ENCODE measurements at regions not wholly inside any gene's neighbourhood (a gene's known extent, or its start where the extent isn't known, plus 50 kb on each side); places are given as distances from the start of the nearest gene placed in this dataset.

GRCh38 chr2:5576015-5576414 is 116.2 kb upstream of the SOX11 start:
- Histone ChIP-seq H3K27ac (ENCODE audit: low read depth, low read length) (no peak overlapping the region), H3K36me3 (ENCODE audit: control insufficient read depth, insufficient read depth, low read length) (no peaks in the 10 kb centered on the region), H3K9ac (ENCODE audit: low read length) (no peak overlapping the region)

GRCh38 chr2:5587766-5588165 is 104.4 kb upstream of the SOX11 start:
- Histone ChIP-seq H3K27ac (ENCODE audit: low read depth, low read length) (no peak overlapping the region), H3K9ac (ENCODE audit: low read length) (no peak overlapping the region), H3K27me3 (ENCODE audit: control insufficient read depth, insufficient read depth, low read length) (no peaks in the 10 kb centered on the region), H3K36me3 (ENCODE audit: control insufficient read depth, insufficient read depth, low read length) (no peaks in the 10 kb centered on the region), H3K4me1 (ENCODE audit: control insufficient read depth, insufficient read depth, low read length) (no peaks in the 10 kb centered on the region), H3K4me3 (ENCODE audit: low read length) (no peak overlapping the region)

More at GRCh38 chr2:5576015-5576414, 116.2 kb upstream of the SOX11 start:
- Histone ChIP-seq H3K27me3 (ENCODE audit: control insufficient read depth, insufficient read depth, low read length) (no peaks in the 10 kb centered on the region), H3K4me3 (ENCODE audit: low read length) (no peak overlapping the region), H3K4me1 (ENCODE audit: control insufficient read depth, insufficient read depth, low read length) (no peaks in the 10 kb centered on the region)

GRCh38 chr2:5588601-5589000 is 103.6 kb upstream of the SOX11 start:
- no peaks in the 10 kb centered on the region for H3K36me3 ChIP-seq (ENCODE audit: control insufficient read depth, insufficient read depth, low read length)
- H3K27ac ChIP-seq (ENCODE audit: low read depth, low read length), result no peak overlapping the region
- no peaks in the 10 kb centered on the region for H3K27me3 ChIP-seq (ENCODE audit: control insufficient read depth, insufficient read depth, low read length)
- no peak overlapping the region for H3K9ac ChIP-seq (ENCODE audit: low read length)
- no peak overlapping the region for H3K4me3 ChIP-seq (ENCODE audit: low read length)
- H3K4me1 ChIP-seq (ENCODE audit: control insufficient read depth, insufficient read depth, low read length), result no peaks in the 10 kb centered on the region

- H3K27ac ChIP-seq (ENCODE audit: low read depth, low read length), result no peak overlapping the region
- no peak overlapping the region for H3K4me3 ChIP-seq (ENCODE audit: low read length)
- no peaks in the 10 kb centered on the region for H3K4me1 ChIP-seq (ENCODE audit: control insufficient read depth, insufficient read depth, low read length)
- no peaks in the 10 kb centered on the region for H3K36me3 ChIP-seq (ENCODE audit: control insufficient read depth, insufficient read depth, low read length)
- no peaks in the 10 kb centered on the region for H3K27me3 ChIP-seq (ENCODE audit: control insufficient read depth, insufficient read depth, low read length)
- no peak overlapping the region for H3K9ac ChIP-seq (ENCODE audit: low read length)
Observed at GRCh38 chr2:5589183-5589582, 103.0 kb upstream of the SOX11 start.

- H3K27ac ChIP-seq (ENCODE audit: low read depth, low read length), result no peak overlapping the region
- no peaks in the 10 kb centered on the region for H3K36me3 ChIP-seq (ENCODE audit: control insufficient read depth, insufficient read depth, low read length)
- no peak overlapping the region for H3K4me3 ChIP-seq (ENCODE audit: low read length)
- H3K27me3 ChIP-seq (ENCODE audit: control insufficient read depth, insufficient read depth, low read length), result no peaks in the 10 kb centered on the region
- no peak overlapping the region for H3K9ac ChIP-seq (ENCODE audit: low read length)
- H3K4me1 ChIP-seq (ENCODE audit: control insufficient read depth, insufficient read depth, low read length), result no peaks in the 10 kb centered on the region
Observed at GRCh38 chr2:5590886-5591285, 101.3 kb upstream of the SOX11 start.

GRCh38 chr2:5592916-5593315 is 99.3 kb upstream of the SOX11 start:
- H3K9ac ChIP-seq (ENCODE audit: low read length), result no peak overlapping the region
- no peaks in the 10 kb centered on the region for H3K36me3 ChIP-seq (ENCODE audit: control insufficient read depth, insufficient read depth, low read length)

GRCh38 chr2:5594249-5594695 is 97.9 kb upstream of the SOX11 start:
- Histone ChIP-seq H3K4me1 (ENCODE audit: control insufficient read depth, insufficient read depth, low read length) (no peaks in the 10 kb centered on the region), H3K36me3 (ENCODE audit: control insufficient read depth, insufficient read depth, low read length) (no peaks in the 10 kb centered on the region), H3K27me3 (ENCODE audit: control insufficient read depth, insufficient read depth, low read length) (no peaks in the 10 kb centered on the region), H3K4me3 (ENCODE audit: low read length) (no peak overlapping the region), H3K27ac (ENCODE audit: low read depth, low read length) (no peak overlapping the region), H3K9ac (ENCODE audit: low read length) (no peak overlapping the region)

More at GRCh38 chr2:5592916-5593315, 99.3 kb upstream of the SOX11 start:
- H3K27ac ChIP-seq (ENCODE audit: low read depth, low read length), result no peak overlapping the region
- H3K4me1 ChIP-seq (ENCODE audit: control insufficient read depth, insufficient read depth, low read length), result no peaks in the 10 kb centered on the region
- no peak overlapping the region for H3K4me3 ChIP-seq (ENCODE audit: low read length)
- no peaks in the 10 kb centered on the region for H3K27me3 ChIP-seq (ENCODE audit: control insufficient read depth, insufficient read depth, low read length)

- Histone ChIP-seq H3K9ac (ENCODE audit: low read length) (no peak overlapping the region), H3K4me1 (ENCODE audit: control insufficient read depth, insufficient read depth, low read length) (no peaks in the 10 kb centered on the region), H3K27ac (ENCODE audit: low read depth, low read length) (no peak overlapping the region), H3K4me3 (ENCODE audit: low read length) (no peak overlapping the region), H3K36me3 (ENCODE audit: control insufficient read depth, insufficient read depth, low read length) (no peaks in the 10 kb centered on the region), H3K27me3 (ENCODE audit: control insufficient read depth, insufficient read depth, low read length) (no peaks in the 10 kb centered on the region)
Observed at GRCh38 chr2:5596868-5597267, 95.3 kb upstream of the SOX11 start.

GRCh38 chr2:5598156-5598555 is 94.0 kb upstream of the SOX11 start:
- no peaks in the 10 kb centered on the region for H3K4me1 ChIP-seq (ENCODE audit: control insufficient read depth, insufficient read depth, low read length)
- H3K36me3 ChIP-seq (ENCODE audit: control insufficient read depth, insufficient read depth, low read length), result no peaks in the 10 kb centered on the region
- no peak overlapping the region for H3K4me3 ChIP-seq (ENCODE audit: low read length)
- no peaks in the 10 kb centered on the region for H3K27me3 ChIP-seq (ENCODE audit: control insufficient read depth, insufficient read depth, low read length)
- H3K9ac ChIP-seq (ENCODE audit: low read length), result no peak overlapping the region
- H3K27ac ChIP-seq (ENCODE audit: low read depth, low read length), result no peak overlapping the region

- H3K9ac ChIP-seq (ENCODE audit: low read length), result no peak overlapping the region
- H3K36me3 ChIP-seq (ENCODE audit: control insufficient read depth, insufficient read depth, low read length), result no peaks in the 10 kb centered on the region
- H3K27ac ChIP-seq (ENCODE audit: low read depth, low read length), result no peak overlapping the region
- no peaks in the 10 kb centered on the region for H3K27me3 ChIP-seq (ENCODE audit: control insufficient read depth, insufficient read depth, low read length)
- H3K4me1 ChIP-seq (ENCODE audit: control insufficient read depth, insufficient read depth, low read length), result no peaks in the 10 kb centered on the region
- no peak overlapping the region for H3K4me3 ChIP-seq (ENCODE audit: low read length)
Observed at GRCh38 chr2:5609201-5609600, 83.0 kb upstream of the SOX11 start.

- no peak overlapping the region for H3K4me3 ChIP-seq (ENCODE audit: low read length)
- H3K9ac ChIP-seq (ENCODE audit: low read length), result no peak overlapping the region
Observed at GRCh38 chr2:5612666-5613065, 79.5 kb upstream of the SOX11 start.

GRCh38 chr2:5616019-5616418 is 76.2 kb upstream of the SOX11 start:
- Histone ChIP-seq H3K36me3 (ENCODE audit: control insufficient read depth, insufficient read depth, low read length) (no peaks in the 10 kb centered on the region), H3K27me3 (ENCODE audit: control insufficient read depth, insufficient read depth, low read length) (no peaks in the 10 kb centered on the region), H3K4me1 (ENCODE audit: control insufficient read depth, insufficient read depth, low read length) (no peaks in the 10 kb centered on the region), H3K9ac (ENCODE audit: low read length) (no peak overlapping the region), H3K27ac (ENCODE audit: low read depth, low read length) (no peak overlapping the region), H3K4me3 (ENCODE audit: low read length) (no peak overlapping the region)

More at GRCh38 chr2:5612666-5613065, 79.5 kb upstream of the SOX11 start:
- H3K36me3 ChIP-seq (ENCODE audit: control insufficient read depth, insufficient read depth, low read length), result no peaks in the 10 kb centered on the region
- H3K4me1 ChIP-seq (ENCODE audit: control insufficient read depth, insufficient read depth, low read length), result no peaks in the 10 kb centered on the region
- no peak overlapping the region for H3K27ac ChIP-seq (ENCODE audit: low read depth, low read length)
- no peaks in the 10 kb centered on the region for H3K27me3 ChIP-seq (ENCODE audit: control insufficient read depth, insufficient read depth, low read length)

GRCh38 chr2:5617358-5617757 is 74.8 kb upstream of the SOX11 start:
- Histone ChIP-seq H3K27me3 (ENCODE audit: control insufficient read depth, insufficient read depth, low read length) (no peaks in the 10 kb centered on the region), H3K27ac (ENCODE audit: low read depth, low read length) (no peak overlapping the region), H3K4me3 (ENCODE audit: low read length) (no peak overlapping the region), H3K36me3 (ENCODE audit: control insufficient read depth, insufficient read depth, low read length) (no peaks in the 10 kb centered on the region), H3K9ac (ENCODE audit: low read length) (no peak overlapping the region), H3K4me1 (ENCODE audit: control insufficient read depth, insufficient read depth, low read length) (no peaks in the 10 kb centered on the region)

Data from rectal smooth muscle tissue (tissue), 1 donor.